Left lung (tissue), 4 donors: ENCODE measurements at regions not wholly inside any gene's neighbourhood (a gene's known extent, or its start where the extent isn't known, plus 50 kb on each side); places are given as distances from the start of the nearest gene placed in this dataset.

Experiments
- ATAC-seq: fragments of 200-7000 bp; cut with Tn5 transposase; one replicate; pipeline ENCODE4 v1.9.1; 2020; ENCODE audit warnings: moderate library complexity
- DNase-seq, 4 donors: peaks; one replicate each; pipeline ENCODE4 v3.0.0-alpha.2; 2013 to 2020
- H3K27ac ChIP-seq, 2 donors: fragments of 200-600 bp; sonication (generic) in 1 of 2; one replicate each; pipeline versions ENCODE4 v1.5.0 to v1.8.0; 2020 to 2021
- H3K27me3 ChIP-seq, 2 donors: fragments of 200-600 bp; sonication (generic) in 1 of 2; one replicate each; pipeline versions ENCODE4 v1.5.0 to v1.8.0; 2020 to 2021
- H3K36me3 ChIP-seq, 2 donors: fragments of 200-600 bp; sonication (generic) in 1 of 2; one replicate each; pipeline versions ENCODE4 v1.5.0 to v1.8.0; 2020 to 2021
- H3K4me1 ChIP-seq, 2 donors: fragments of 200-600 bp; one replicate each; pipeline ENCODE4 v1.8.0; 2021
- H3K4me3 ChIP-seq, 2 donors: fragments of 200-600 bp; sonication (generic) in 1 of 2; one replicate each; pipeline versions ENCODE4 v1.5.0 to v1.8.0; 2020 to 2021; ENCODE audit warnings: mild to moderate bottlenecking in 1 of 2
- H3K9me3 ChIP-seq, 2 donors: fragments of 200-600 bp; sonication (generic) in 1 of 2; one replicate each; pipeline versions ENCODE4 v1.5.0 to v1.8.0; 2020 to 2021
- intact Hi-C, 2 donors: fragments of 100-400 bp; cut with DNase I; formaldehyde crosslinking; loops; one replicate each; pipeline versions ENCODE4 v1.11.2 to v1.14.2; 2022
- TF ChIP-seq, protein P1 (sequence below), 2 donors: fragments of 200-600 bp; sonication (generic) in 1 of 2; IDR thresholded peaks; one replicate each; pipeline versions ENCODE4 v1.5.0 to v1.8.0; 2021; ENCODE audit warnings: antibody characterized with exemption in 2 of 2
- donor health status: DM: no; HTN: yes; CAD: no.
- donor health status: DM: no; HTN: no; CAD: no.

DNA sequence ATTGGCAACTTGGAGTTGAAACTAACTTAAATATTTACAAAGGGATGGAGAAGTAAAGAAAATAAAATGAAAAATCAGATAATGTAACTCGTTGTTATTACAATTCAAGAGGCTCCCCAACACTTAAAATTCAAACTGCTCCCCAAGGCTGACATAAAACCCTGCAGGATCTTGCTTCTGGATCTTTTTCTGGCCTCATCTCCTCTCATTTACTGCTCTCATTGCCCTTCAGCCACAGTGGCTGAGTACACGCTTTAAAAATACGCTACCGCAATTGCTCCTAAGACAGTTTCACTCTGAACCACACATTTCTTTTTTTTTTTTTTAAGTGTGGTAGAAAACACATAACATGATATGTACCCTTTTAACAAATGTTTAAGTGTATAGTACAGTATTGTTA, 718.1 kb upstream of the ANO3 start:
- Histone ChIP-seq H3K4me1 (no peaks in the 10 kb centered on the region), H3K4me3 (no peak overlapping the region), H3K36me3 (no peaks in the 10 kb centered on the region), H3K27me3 (no peaks in the 10 kb centered on the region), H3K9me3 (peaks cover 0 to 12% of the 10 kb centered on the region in 2 donors), H3K27ac (no peak overlapping the region)
- ATAC-seq (no peak), DNase-seq (no peak)
- intact Hi-C loops: no loop called here
- TF ChIP-seq, protein P1, sequence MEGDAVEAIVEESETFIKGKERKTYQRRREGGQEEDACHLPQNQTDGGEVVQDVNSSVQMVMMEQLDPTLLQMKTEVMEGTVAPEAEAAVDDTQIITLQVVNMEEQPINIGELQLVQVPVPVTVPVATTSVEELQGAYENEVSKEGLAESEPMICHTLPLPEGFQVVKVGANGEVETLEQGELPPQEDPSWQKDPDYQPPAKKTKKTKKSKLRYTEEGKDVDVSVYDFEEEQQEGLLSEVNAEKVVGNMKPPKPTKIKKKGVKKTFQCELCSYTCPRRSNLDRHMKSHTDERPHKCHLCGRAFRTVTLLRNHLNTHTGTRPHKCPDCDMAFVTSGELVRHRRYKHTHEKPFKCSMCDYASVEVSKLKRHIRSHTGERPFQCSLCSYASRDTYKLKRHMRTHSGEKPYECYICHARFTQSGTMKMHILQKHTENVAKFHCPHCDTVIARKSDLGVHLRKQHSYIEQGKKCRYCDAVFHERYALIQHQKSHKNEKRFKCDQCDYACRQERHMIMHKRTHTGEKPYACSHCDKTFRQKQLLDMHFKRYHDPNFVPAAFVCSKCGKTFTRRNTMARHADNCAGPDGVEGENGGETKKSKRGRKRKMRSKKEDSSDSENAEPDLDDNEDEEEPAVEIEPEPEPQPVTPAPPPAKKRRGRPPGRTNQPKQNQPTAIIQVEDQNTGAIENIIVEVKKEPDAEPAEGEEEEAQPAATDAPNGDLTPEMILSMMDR (IDR thresholded peaks at IDR 0.05): no peak

DNA sequence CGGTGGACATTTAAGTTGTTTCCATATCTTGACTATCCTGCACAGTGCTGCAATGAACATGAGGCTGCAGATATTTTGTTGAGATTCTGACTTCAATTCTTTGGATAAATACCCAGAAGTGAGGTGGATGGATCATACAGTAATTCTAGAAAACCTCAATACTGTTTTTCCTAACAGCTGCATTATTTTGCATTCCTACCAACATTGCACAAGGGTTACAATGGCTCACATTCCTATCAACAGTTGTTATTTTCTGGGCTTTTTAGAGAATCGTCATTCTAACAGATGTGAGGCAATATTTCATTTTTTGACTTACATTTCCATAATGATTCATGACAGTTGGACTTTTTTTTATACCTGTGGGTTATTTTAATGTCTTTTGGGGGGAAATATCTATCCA, 716.9 kb upstream of the ANO3 start:
- Histone ChIP-seq H3K36me3 (no peaks in the 10 kb centered on the region), H3K9me3 (peaks cover 0 to 12% of the 10 kb centered on the region in 2 donors), H3K27me3 (no peaks in the 10 kb centered on the region), H3K4me1 (no peaks in the 10 kb centered on the region), H3K4me3 (no peak overlapping the region), H3K27ac (no peak overlapping the region)
- intact Hi-C loops: no loop called here
- TF ChIP-seq, protein P1 (IDR thresholded peaks at IDR 0.05): no peak
- ATAC-seq (no peak), DNase-seq (no peak)

DNA sequence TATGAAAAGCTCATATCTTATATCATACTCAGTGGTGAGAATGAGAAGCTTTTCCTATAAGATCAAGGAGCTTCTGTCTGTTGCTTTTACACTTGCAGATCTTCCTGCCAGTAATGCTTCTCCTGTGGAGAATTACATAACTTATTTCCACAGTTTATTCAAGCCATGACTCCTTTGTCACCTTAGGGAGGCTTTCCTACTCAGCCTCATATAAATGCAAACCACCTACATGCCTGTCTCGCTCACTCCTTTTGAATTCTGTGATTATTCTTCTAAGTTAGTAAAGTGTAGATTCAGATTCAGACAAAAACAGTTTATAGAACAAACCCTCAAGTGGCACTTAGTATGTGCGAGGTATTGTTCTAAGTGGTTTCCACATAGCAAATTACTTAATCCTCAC, 716.1 kb upstream of the ANO3 start:
- Histone ChIP-seq H3K36me3 (no peaks in the 10 kb centered on the region), H3K27ac (no peak overlapping the region), H3K4me1 (no peaks in the 10 kb centered on the region), H3K27me3 (no peaks in the 10 kb centered on the region), H3K9me3 (peaks cover 0 to 7% of the 10 kb centered on the region in 2 donors), H3K4me3 (no peak overlapping the region)
- DNase-seq (no peak), ATAC-seq (no peak)
- intact Hi-C loops: no loop called here
- TF ChIP-seq, protein P1 (IDR thresholded peaks at IDR 0.05): no peak

DNA sequence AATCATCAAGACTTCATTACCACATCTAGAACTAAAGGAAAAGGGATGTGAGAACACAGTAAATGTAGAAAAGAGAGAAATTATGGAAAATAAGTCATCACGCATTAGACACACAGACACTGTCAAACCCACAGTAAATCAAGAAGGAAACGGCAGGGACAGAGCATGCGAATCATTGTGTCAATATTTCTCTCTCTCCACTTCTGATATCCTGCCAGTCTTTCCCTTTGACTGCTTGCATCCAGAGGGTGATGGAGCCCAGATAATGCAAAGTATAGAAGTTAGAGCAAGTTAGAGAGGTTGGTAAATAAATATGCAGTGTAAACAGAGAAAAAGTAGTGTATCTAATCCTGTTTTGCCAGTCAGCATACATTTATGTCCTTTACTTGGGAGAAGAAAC, 706.8 kb upstream of the ANO3 start:
- Histone ChIP-seq H3K27me3 (no peaks in the 10 kb centered on the region), H3K36me3 (no peaks in the 10 kb centered on the region), H3K4me3 (no peak overlapping the region), H3K4me1 (no peaks in the 10 kb centered on the region), H3K27ac (no peak overlapping the region), H3K9me3 (peaks cover 0 to 4% of the 10 kb centered on the region in 2 donors)
- ATAC-seq (no peak), DNase-seq (no peak)
- intact Hi-C loops: no loop called here
- TF ChIP-seq, protein P1 (IDR thresholded peaks at IDR 0.05): no peak

DNA sequence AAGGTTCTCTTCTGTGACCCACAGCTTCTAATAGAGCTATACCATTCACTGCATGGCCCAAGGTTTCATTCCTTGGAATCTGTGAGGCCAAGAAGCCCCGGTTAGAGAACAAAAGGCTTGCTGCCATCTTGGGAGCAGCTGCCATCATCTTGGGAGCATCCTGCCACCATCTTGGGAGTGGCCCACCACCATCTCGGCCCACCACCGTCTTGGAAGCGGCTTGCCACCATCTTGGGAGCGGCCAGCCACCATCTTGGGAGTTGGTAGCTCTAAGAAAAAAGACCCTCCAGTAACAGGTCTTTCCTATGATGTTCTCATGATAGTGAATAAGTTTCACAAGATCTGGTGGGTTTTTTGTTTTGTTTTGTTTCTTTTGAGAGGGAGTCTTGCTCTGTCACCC, 703.9 kb upstream of the ANO3 start:
- DNase-seq (peak in 1 of 4 donors; percentile 51), ATAC-seq (no peak)
- Histone ChIP-seq H3K4me3 (no peak overlapping the region), H3K36me3 (no peaks in the 10 kb centered on the region), H3K27ac (no peak overlapping the region), H3K4me1 (no peaks in the 10 kb centered on the region), H3K27me3 (no peaks in the 10 kb centered on the region), H3K9me3 (peaks cover 0 to 4% of the 10 kb centered on the region in 2 donors)
- TF ChIP-seq, protein P1 (IDR thresholded peaks at IDR 0.05): no peak
- intact Hi-C loops: no loop called here
